NCI-H2196 (cell line): ENCODE measurements at regions not wholly inside any gene's neighbourhood (a gene's known extent, or its start where the extent isn't known, plus 50 kb on each side); places are given as distances from the start of the nearest gene placed in this dataset.

Experiments
- DNase-seq: peaks from one replicate; lab custom pipeline; 2025; ENCODE audit not compliant: unreplicated experiment; lab: John Stamatoyannopoulos, UW

DNA sequence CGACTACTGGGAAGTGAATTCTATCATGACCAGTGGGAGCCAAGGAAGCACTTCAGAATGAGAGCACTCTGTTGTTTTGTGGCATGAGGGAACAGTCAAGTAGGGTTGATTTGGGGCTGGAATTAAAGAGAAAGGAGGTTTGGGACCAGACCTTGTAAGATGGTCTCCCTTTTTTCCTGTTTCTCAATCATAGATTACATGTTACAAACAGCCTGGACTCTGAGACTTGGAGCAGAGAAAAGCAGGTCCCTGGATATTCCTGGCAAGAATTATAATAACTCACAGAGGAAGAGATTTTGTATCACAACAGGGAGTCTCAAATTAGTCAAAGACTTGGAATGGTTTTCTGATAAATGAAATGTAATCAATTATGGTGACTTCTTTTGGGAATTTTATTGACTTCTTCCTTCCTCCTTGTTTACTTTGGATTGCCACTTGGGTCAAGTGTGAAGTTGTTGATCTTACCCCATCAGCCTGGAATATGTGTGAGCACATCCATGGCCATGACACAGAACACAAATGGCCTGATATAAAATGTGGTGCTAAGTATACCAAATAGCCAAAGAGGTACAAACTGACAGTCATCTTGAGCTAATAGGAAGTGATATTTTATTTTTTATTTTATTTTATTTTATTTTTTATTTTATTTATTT is 131.0 kb upstream of the OSMR start:
- DNase-seq: no peak

DNA sequence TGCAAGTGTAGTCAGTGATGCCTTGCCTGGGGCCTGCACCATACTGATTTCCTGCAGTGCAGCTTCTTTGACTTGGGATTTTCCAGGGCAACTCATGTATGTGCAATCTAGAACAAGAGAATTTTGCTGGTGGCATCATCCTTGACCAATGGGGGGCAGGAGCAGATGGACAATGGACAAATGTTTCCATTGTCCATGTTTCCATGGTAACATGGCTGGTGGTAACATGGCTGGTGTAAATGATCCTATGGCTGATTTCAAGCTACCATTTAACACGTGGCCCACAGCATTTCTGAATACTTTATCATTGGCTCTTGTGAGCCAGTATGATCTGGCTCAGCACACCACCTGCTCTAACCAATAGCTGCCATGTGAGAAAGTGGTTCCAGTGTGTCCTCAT is 130.1 kb upstream of the OSMR start:
- peak; percentile 66 for DNase-seq

DNA sequence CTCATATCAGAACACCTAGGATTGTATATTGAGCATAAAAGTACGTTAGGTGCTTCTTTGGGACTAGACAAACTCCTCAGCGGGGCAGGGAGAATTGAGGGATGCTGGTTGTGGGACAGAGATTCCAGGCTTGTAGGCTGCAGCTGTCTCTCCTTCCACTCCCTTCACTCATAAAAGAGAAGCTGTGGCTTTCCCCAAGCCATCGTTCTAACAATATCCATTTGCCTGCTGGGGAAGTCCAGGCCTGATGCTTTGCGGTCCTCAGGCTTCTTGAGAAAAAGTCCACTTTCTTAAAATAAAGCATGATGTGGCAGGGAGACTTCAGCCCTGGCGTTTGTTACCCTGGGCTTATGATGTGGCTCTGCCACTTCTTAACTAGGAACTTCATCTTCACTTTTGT is 129.3 kb upstream of the OSMR start:
- DNase-seq: no peak

DNA sequence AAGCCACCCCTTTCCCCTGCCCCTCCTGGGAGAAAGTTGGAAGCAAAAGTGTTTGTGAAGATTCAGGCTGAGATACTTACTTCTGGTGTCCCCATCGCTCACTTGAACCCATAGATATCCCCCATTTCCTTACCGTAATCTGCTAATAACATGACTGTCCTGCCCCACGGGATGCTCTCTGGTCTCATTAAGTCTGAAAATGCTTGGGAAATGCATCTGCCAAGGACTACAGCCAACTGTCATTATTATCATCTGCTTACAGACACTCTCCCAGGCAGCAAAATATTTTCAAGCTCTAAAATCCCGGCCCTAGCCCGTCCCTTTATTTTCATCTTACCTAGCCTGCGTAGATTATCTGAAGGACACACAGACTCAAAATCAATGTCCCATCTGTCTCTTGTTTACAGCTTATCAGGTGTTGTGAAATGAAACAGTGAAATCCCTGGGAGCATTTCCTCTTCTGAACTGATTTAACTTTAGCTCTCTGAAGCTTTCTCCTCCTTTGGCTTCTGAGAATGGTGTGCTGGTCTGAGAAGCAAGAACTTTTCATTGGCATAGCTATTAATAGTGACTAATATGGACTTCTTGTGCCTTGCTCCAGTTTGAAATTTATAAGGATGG is 126.9 kb upstream of the OSMR start:
- no peak for DNase-seq

DNA sequence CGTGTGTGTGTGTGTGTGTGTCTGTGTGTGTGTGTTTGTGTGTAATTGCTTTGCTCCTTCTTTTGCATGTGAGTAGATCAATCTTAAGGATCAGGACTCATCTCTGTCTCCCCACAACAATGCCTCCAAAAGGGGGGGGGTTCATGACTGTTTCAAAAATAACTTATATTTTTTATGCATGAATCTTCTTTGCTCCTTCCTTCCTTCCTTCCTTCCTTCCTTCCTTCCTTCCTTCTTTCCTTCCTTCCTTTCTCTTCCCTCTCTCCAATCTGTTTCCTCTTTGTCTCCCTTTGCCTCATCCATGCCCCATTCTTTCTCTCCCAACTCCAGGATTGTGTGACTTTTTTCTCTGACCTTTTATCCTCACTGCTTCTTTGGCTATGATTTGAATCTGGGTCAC is 126.4 kb upstream of the OSMR start:
- no peak for DNase-seq

DNA sequence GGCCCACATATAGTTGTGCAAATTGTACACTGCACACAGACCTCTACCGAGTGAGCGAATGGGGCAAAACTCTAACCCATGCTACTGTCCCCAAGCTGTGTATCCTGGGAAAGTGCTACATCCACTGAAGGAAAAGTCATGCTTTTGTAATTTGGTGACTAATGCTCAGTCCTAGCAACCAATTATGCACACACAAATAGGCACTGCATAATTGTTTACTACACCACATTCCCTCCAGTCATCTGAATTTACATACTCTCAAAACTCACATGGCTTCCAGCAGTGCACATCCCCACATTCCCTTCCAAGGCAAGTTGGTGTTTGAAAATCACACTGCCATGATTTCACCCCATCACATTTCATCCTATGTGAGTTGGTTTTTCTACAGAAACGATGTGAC is 125.9 kb upstream of the OSMR start:
- DNase-seq: no peak

DNA sequence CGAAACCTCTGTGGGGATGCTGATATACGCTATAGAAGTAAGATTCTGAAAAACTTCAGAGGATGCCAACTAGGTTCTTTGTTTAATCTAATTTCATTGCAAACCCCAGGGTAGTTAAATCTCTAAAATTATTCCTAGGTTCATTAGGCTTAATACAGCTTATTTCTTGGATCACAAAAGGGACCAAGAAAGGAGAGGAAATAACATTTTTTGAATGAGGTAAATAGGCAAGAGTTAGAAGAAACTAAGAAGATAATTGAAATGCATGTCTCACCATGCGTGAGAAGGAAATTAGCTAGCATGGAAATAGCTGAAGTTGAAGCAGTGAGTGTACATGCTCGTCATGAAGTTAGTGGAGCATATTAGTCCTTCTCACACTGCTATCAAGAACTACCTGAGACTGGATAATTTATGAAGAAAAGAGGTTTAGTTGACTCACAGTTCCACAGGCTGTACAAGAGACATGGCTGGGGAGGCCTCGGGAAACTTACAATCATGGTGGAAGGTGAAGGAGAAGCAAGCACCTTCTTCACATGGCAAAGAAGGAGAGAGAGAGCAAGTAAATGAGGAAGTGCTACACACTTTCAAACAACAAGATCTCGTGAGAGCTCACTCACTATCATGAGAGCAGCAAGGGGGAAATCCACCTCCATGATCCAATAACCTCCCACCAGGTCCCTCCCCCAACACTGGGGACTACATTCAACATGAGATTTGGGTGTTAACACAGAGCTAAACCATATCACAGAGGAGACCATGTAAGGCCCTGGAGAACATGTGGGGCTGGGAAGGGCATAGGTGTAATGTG is 125.1 kb upstream of the OSMR start:
- no peak for DNase-seq

DNA sequence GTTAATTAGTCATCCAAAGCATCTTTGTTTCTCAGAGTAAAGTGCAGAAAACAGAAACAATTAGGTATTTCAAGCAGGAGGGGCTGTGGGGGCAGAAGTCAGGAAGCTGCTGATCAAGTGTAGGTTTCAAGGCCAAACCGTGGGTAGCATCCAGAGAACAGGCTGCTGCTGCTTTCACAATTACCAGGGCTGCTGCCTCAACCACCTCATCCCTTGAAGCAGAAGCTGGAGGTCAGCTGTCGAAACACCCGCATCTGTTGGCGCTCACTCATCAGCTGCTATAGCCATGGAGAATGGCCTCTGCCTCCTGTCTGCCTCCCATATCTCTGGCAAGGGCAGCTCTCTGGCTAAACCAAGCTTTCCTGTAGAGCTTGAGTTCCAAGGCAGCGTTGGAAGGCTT is 122.9 kb upstream of the OSMR start:
- no peak for DNase-seq

DNA sequence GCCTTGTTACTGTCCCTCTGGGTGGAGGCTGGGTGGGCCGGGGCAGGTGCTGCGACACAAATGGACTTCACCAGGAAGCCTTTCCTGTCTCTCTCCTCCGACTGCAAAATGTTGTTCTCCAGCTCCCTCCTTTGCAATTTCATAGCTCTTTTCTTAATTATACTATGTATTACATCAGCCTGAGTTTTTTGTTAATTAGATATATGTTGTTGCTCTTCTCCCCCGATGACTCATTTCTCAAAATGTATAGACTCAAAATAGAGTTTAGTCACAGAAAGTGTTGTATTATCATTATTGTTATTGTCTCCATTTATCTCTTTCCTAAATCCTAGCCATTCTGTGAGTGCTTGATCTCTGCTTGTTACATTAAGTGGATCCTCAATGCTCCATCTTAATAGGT is 122.4 kb upstream of the OSMR start:
- DNase-seq: no peak

DNA sequence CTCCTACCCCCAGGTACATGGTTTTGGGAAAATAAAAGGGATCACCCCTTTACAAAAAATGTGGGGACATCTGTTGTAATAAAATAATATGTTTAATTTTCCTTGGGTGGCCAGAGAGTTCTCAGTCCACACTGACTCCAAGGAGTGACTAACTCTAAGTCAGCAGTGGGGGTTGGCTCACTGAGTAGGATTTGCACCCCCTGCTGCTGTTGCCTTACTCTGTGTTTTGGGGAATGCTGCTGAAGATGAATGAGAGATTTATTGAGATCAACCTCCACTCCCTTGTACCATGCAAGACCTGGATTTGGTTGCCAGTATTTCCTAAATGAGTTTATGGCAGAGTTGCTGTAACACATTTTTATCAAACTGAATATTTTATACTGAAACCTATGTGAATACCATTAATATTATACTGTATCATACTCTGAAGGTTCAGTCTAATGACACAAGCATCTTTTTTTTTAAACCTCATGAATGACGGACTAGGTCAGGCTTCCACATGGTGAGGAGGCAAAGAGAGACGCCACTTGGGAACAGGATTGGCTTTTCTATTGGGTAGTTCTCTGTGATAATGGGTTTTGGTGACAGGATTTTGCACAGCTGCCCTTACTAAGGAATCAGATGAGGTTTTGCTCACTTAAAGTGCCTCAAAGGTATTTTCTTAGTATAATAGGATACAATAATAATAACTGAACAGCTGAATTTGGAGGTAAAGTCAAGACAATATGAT is 121.3 kb upstream of the OSMR start:
- no peak for DNase-seq

DNA sequence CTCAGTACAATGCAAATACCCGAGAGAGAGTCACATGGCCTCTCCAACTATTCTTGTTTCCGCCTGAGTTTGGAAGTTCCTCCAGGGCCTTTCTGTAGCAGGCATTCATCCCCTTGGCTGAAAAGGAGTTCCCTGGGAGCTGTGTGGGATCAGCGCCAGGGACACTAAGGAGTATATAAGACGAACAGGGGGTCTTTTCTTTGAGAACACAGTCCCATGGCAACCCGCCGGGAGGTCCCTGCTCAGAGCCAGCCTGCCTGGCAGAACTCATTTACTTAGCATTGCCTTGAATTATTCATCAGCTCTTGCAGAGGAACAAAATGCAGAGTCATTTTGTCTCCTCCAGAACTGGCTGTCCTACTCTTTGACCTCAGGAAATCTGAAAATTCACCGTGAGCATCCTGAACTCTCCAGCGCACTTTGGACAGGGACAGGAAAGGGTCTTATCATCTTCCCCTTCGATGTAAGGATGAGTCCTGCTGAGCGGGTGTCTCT is 120.4 kb upstream of the OSMR start:
- DNase-seq: no peak

DNA sequence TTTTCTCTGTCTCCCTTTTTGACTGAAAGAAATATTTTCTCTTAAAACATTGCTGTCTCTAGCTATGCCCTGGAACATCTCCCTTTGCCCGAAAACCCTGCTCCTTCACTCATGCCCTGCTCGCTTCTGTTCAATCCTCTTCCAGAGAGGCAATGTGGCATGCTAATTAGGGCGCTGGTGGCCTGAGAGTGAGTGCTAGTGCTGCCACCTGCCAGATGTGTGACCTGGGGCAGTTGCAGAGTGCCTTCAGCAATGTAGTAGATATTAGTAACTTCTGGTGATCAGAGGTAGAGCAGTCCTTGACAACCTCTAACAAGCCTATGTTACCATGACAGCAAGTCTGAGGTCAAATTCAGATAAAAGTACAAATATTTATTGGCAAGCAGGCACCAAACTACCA is 119.5 kb upstream of the OSMR start:
- DNase-seq: no peak

DNA sequence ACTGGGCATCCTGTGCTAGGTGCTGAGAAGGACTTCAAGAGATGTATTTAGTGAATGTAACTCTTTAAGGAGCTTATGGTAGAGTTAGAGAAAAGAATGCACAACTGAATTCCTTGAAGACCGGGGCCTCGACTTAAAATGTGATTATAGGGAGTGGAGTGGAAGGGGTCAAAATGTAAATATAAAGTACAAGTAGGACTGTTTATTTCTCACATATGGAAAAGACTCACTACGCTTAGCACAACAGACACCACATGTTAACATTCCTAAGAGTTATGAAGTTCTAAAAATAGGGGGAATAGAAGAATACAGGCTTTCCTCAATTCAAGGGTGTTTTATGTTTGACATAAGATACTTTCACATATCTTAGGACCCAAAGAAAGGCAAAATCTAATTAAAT is 117.8 kb upstream of the OSMR start:
- DNase-seq: no peak

DNA sequence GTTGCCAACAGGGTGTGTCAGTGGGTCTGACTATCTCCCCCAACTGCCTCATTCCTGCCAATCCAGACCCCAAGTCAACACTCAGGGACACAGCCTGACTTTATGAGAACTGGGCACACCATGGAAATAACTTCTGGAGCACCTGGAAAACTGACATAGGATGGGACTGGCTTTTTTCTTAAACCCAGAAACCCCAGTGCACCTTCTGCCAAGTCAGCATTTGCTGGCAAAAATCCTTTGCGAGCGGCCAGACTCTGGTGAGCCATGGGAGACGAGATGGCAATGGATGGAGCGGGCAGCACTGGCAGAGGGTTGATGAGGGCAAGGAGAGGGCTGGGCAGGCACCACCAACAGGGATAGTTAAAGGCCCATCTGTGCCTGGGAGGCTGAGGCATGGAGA is 114.4 kb upstream of the OSMR start:
- DNase-seq: no peak

DNA sequence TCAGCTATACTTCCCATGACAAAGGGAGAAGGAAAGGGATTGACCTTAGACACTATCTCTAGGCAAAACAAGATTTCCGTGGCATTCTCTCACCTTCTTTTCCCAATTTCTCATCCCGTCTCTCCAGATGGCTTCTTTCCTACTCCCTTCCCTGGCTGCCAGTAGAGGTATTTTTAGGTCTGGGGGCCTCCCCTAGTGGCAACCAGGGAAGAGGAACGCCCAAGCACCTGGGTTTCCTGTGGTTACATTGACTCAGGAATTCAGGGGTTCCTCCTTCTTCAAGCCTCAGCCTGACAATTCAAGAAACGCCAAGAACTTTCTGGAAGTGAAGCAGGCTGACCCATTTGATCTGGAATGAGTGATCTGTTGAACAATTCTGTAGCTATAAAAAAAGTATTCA is 111.5 kb upstream of the OSMR start:
- no peak for DNase-seq

DNA sequence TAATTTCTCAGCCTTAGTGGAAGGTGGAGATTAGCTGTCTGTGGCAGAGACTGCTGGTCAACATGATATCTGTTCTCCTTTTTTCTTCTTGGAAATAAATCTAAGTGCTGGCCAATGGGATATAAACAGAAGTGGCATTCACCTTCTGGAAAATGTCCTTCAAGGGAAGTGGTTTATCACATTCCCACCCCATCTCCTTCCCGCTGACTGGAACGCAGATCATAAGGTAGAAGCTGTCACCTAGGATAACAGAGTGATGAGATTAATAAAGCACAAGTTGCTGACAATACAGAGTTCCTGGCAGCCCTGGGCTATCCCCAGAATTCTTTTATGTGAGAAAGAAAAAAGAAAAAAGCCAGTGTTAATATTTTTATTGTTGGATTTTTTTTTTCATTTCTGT is 109.7 kb upstream of the OSMR start:
- no peak for DNase-seq

DNA sequence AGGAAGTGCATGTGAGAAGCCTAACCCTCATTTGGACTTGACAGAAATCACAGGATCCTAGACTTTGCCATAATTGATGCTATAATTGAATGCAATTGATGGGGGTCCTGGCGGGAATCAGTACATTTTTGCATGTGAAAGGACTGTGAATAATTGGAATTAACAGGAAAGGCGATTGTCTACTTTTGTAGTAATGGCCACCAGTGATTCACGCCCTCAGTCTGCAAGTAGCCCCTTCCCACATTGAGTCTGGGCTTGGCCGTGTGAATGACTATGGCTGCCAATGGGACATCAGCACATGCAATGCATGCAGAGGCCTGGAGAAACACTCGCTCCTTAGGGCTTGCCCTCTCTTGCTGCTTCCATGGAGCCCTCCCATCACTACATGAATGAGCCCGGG is 107.8 kb upstream of the OSMR start:
- DNase-seq: no peak

DNA sequence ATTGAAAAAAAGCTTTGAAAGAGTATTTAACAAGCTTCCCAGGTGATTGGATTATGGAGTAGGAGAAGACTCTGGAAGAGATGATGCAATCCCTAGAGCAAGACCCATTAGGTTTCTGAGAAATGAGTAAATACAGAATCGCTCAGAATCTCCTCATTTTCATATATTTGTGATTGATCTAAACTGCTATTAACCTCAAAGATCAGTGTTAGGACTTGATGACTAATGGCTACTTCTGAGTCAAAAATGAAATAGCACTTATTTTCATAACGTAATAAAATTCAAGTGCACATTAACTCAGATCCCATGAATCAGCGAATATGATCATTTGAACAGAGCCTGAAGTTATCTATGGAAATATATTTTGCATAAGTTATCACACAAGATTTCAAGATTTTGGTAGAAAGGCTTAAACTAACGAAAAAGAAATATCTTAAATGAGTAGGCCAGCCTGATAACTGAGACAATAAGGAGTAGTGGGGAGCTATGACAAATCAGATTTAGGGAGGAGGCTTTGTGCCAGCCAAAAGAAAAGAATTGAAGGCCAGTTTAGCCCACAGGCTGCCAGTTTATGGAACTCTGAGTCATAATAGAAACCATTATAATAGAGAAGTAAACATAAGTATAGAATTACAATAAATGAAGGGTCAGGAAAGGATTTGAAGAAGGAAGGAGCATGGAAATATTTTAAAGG is 106.7 kb upstream of the OSMR start:
- DNase-seq: peak; percentile 41

DNA sequence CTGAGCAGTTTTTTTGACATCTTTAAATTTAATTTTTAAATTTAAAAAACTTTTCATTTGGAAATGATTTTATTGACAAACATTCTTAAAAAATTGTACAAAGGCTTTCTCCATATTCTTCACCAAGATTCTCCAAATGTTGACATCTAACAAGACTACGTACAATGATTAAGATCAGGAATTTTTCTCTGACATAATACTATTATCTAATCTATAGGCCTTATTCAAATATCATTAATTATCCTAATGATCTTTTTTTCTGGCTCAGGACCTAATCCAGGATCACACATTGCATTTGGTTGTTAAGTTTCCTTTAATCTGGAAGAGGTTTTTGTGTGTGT is 106.1 kb upstream of the OSMR start:
- DNase-seq: no peak

DNA sequence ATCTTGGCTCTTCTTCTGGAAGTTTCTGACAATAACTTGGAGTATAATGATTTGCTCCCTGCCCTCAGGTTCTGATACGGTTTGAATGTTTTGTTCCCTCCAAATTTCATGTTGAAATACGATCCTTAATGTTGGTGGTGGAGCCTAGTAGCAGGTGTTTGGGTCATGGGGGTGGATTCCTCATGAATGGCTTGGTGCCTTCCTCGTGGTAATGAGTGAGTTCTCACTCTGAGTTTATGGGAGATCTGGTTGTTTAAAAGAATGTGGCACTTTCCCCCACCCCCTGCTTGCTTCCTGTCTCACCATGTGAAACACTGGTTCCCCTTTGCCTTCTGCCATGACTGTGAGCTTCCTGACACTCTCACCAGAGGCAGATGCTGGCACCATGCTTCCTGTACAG is 103.0 kb upstream of the OSMR start:
- DNase-seq: no peak

DNA sequence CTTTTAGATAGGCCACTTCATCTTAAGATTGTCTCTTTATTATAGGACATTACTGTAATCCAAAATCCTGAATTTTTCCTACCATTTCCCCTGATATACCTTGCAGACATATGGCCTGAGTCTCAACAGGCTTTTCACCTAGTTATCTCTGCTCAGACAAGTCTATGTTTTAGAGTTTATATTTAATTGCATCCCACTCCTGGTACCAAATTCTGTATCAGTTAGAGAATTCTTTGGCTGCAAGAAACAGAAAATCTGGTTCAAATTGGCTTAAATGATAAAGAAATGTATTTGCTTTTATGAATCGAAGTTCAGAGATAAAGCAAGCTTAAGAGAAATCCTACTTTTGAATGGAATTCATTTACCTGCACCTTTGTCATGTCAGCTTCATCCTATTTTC is 102.2 kb upstream of the OSMR start:
- no peak for DNase-seq
